Stomach (tissue), 4 donors: ENCODE measurements at regions not wholly inside any gene's neighbourhood (a gene's known extent, or its start where the extent isn't known, plus 50 kb on each side); places are given as distances from the start of the nearest gene placed in this dataset.

Source experiments
- CTCF ChIP-seq, 7 experiments: fragments of 450-650 bp in 4 of 7; fragments of 200-600 bp in 3 of 7; sonication (generic) in 3 of 7; IDR thresholded peaks; one replicate each; pipeline ENCODE4 v1.5.1; 2016 to 2019; ENCODE audit warnings: antibody characterized with exemption in 7 of 7, control low read depth in 2 of 7, mild to moderate bottlenecking in 1 of 7
- EP300 ChIP-seq: sonication (generic); formaldehyde crosslinking; IDR thresholded peaks from one replicate; pipeline ENCODE4 v1.6.1; 2017; ENCODE audit warnings: antibody characterized with exemption
- POLR2A ChIP-seq, 4 donors: fragments of 450-650 bp; IDR thresholded peaks; one replicate each; pipeline ENCODE4 v1.6.1; 2016; ENCODE audit warnings: antibody characterized with exemption in 4 of 4, control low read depth in 2 of 4, mild to moderate bottlenecking in 1 of 4, moderate library complexity in 1 of 4

DNA sequence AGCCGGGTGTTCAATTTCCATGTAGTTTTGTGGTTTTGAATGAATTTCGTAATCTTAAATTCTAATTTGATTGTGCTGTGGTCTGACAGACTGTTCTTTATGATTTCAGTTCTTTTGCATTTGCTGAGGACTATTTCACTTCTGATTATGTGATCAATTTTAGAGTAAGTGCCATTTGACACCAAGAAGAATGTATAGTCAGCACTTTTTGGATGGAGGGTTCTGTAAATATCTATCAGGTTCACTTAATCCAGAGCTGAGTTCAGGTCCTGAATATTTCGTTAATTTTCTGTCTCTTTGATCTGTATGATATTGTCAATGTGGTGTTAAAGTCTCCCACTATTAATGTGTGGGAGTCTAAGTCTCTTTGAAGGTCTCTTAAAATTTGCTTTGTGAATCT, 944.9 kb downstream of the TLE4 start:
- no peak for TF ChIP-seq EP300
- no peak for TF ChIP-seq CTCF (IDR thresholded peaks at IDR 0.05)
- no peak for TF ChIP-seq POLR2A (IDR thresholded peaks at IDR 0.05)
